Loucy (cell line): ENCODE measurements at regions not wholly inside any gene's neighbourhood (a gene's known extent, or its start where the extent isn't known, plus 50 kb on each side); places are given as distances from the start of the nearest gene placed in this dataset.

ENCODE experiments used
- CTCF ChIP-seq: fragments of 200-600 bp; sonication (generic); conservative IDR thresholded peaks from 2 replicates; pipeline ENCODE4 v1.5.1; 2014; ENCODE audit warnings: mild to moderate bottlenecking, antibody characterized with exemption, low read length
- EZH2phosphoT487 ChIP-seq: fragments of 200-600 bp; IDR thresholded peaks from 2 replicates; pipeline ENCODE4 v1.6.1; 2018; ENCODE audit warnings: antibody characterized with exemption, mild to moderate bottlenecking, moderate library complexity, borderline replicate concordance

DNA sequence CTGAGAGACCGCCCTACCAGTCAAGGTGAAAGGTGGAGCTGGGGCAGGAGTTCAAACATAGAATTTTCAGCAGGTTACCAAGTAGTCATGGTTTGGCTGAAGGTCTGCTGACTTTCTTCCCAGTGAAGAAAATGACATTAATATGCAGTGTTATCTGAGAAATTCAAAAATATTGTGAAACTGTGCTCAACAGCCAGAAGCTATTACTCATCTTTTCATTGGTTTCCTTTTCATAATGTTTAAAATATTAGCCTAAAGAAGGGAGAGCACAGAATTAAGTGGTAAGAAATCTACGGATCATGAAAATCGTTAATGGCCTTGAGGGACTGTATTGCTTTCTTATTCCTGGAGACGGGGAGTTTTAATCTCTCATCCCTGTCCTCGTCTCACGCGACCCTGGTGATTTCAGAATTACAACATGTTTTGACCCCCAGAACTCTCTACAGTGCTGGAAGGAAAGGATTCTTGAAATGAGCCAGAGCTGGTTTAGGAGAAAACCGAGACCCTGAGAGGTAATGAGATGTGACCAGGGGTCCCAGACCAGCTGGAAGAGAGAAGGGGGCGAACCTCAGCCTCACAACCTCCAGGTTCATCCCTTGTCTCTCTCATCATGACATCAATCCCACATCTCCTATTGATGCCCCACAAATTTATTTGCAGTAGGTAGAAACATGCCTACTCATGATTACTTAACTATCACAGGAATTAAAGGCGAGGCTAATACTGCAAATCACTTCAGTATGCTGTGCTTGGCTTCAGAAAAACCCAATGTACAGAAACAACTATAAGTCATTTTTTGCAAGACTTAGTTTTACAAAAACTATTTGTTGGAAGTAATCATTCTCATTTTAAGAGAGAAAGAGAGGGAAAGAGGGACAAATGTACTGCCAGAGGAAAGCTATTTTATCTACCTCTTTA is 209.5 kb downstream of the FNDC1 start:
- TF ChIP-seq CTCF (no peak), EZH2phosphoT487 (no peak)
